DND-41 (cell line): ENCODE measurements at regions not wholly inside any gene's neighbourhood (a gene's known extent, or its start where the extent isn't known, plus 50 kb on each side); places are given as distances from the start of the nearest gene placed in this dataset.

ENCODE experiments used
- EZH2 ChIP-seq: IDR thresholded peaks from 3 replicates; pipeline ENCODE4 v1.6.1; 2012; ENCODE audit warnings: borderline replicate concordance, low read depth, mild to moderate bottlenecking, moderate library complexity, low read length, inconsistent platforms; ENCODE audit not compliant: severe bottlenecking
- TF ChIP-seq, protein P1 (sequence below): IDR thresholded peaks from 2 replicates; pipeline ENCODE4 v1.5.1; 2012; ENCODE audit warnings: borderline replicate concordance, low read length, moderate library complexity, mild to moderate bottlenecking; ENCODE audit not compliant: poor library complexity, severe bottlenecking; ENCODE audit errors: extremely low read depth

DNA sequence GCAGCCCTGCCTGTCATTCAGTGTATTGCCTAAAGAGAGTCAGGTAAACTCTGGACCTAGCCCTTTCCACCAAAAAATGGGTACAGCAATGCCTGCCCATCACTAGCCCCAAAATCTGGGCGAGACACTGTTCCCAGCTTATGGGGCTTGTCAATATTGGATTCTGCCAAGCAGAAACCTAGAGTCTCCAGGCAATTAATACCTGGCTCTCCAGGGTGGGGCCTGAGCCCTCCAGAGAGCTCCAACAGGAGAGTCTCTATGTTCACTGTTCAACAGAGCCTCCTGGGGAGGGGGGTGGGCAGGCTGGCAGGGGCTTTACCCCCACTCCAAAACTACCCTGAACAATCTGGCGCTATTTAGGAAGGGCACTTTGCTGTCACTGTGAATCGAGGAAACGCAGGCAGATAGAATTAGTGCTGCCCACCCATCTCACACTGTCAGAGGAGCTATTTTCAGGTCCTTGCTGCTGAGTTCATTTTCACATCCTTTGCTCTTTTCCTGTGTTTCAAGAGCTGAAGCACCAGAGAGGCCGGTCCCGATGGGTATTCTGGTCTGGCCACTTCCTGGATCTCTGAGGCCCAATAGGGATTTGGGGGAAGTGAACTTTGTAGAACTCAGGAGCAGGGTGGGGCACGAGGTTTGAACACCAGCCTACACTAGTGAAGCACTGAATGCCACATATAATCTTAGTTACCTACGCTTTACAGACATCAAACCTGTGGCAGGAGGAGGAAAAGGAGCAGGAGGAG lies 121.8 kb downstream of the C5orf15 start:
- TF ChIP-seq, protein P1, sequence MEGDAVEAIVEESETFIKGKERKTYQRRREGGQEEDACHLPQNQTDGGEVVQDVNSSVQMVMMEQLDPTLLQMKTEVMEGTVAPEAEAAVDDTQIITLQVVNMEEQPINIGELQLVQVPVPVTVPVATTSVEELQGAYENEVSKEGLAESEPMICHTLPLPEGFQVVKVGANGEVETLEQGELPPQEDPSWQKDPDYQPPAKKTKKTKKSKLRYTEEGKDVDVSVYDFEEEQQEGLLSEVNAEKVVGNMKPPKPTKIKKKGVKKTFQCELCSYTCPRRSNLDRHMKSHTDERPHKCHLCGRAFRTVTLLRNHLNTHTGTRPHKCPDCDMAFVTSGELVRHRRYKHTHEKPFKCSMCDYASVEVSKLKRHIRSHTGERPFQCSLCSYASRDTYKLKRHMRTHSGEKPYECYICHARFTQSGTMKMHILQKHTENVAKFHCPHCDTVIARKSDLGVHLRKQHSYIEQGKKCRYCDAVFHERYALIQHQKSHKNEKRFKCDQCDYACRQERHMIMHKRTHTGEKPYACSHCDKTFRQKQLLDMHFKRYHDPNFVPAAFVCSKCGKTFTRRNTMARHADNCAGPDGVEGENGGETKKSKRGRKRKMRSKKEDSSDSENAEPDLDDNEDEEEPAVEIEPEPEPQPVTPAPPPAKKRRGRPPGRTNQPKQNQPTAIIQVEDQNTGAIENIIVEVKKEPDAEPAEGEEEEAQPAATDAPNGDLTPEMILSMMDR, result no peak
- TF ChIP-seq EZH2, result no peak
